SK-N-MC (cell line): ENCODE measurements at regions not wholly inside any gene's neighbourhood (a gene's known extent, or its start where the extent isn't known, plus 50 kb on each side); places are given as distances from the start of the nearest gene placed in this dataset.
"Not testable (repeated sequence)": the region's sequence is repeated elsewhere in the genome, so short reads cannot be mapped to it uniquely, and the experiment has no call there.

Experiments
- DNase-seq: peaks from one replicate; pipeline ENCODE4 v3.0.0-alpha.2; 2011; ENCODE audit warnings: low read depth, low spot score
- H3K27ac ChIP-seq: fragments of 200-600 bp; sonication (generic); 2 replicates; pipeline ENCODE4 v1.5.1; 2016; ENCODE audit warnings: mixed run types
- H3K36me3 ChIP-seq: fragments of 200-600 bp; sonication (generic); 2 replicates; pipeline ENCODE4 v1.6.1; 2017; ENCODE audit warnings: antibody characterized with exemption, low read length, mixed read lengths; ENCODE audit not compliant: insufficient read depth
- H3K4me3 ChIP-seq: fragments of 200-600 bp; sonication (generic); 2 replicates; pipeline ENCODE4 v1.5.1; 2016
- H3K9ac ChIP-seq: fragments of 200-600 bp; sonication (generic); 2 replicates; pipeline ENCODE4 v1.8.0; 2017; ENCODE audit warnings: mixed run types, mixed read lengths; ENCODE audit not compliant: insufficient read length
- H3K9me3 ChIP-seq: fragments of 200-600 bp; sonication (generic); 2 replicates; pipeline ENCODE4 v1.6.1; 2017; ENCODE audit warnings: low read depth, mild to moderate bottlenecking, antibody characterized with exemption, low read length, moderate library complexity, mixed read lengths
- EZH2 ChIP-seq: fragments of 200-600 bp; sonication (generic); IDR thresholded peaks from one replicate; pipeline ENCODE4 v1.6.1; 2017; ENCODE audit warnings: antibody characterized with exemption
- FOXP2 ChIP-seq: optimal IDR thresholded peaks from 2 replicates; pipeline ENCODE3; 2011; ENCODE audit warnings: mild to moderate bottlenecking, moderate library complexity; ENCODE audit not compliant: insufficient read depth; ENCODE audit errors: extremely low read length, control extremely low read depth
- POLR2AphosphoS5 ChIP-seq: IDR thresholded peaks from 2 replicates; pipeline ENCODE4 v1.6.1; 2012; ENCODE audit warnings: mild to moderate bottlenecking, low read depth, low read length, borderline replicate concordance

- no peaks in the 10 kb centered on the region for H3K36me3 ChIP-seq
- H3K4me3 ChIP-seq = no peak overlapping the region
- no peak overlapping the region for H3K27ac ChIP-seq
- no peak for TF ChIP-seq EZH2
- TF ChIP-seq FOXP2 = no peak
- no peak for TF ChIP-seq POLR2AphosphoS5
- no peak for DNase-seq
- no peak overlapping the region for H3K9ac ChIP-seq
- no peaks in the 10 kb centered on the region for H3K9me3 ChIP-seq
Measured at GRCh38 chr9:22170556-22170955, 161.5 kb upstream of the CDKN2B start.

GRCh38 chr9:22170990-22171670, 162.0 kb upstream of the CDKN2B start:
- TF ChIP-seq EZH2 (no peak), POLR2AphosphoS5 (no peak), FOXP2 (no peak)
- no peaks in the 10 kb centered on the region for H3K36me3 ChIP-seq
- no peak overlapping the region for H3K27ac ChIP-seq
- H3K9me3 ChIP-seq = no peaks in the 10 kb centered on the region
- H3K4me3 ChIP-seq = no peak overlapping the region
- no peak overlapping the region for H3K9ac ChIP-seq
- DNase-seq = no peak

- no peak overlapping the region for H3K4me3 ChIP-seq
- no peak overlapping the region for H3K9ac ChIP-seq
- H3K36me3 ChIP-seq = no peaks in the 10 kb centered on the region
- no peak for DNase-seq
- H3K9me3 ChIP-seq = no peaks in the 10 kb centered on the region
- no peak for TF ChIP-seq FOXP2
- no peak for TF ChIP-seq POLR2AphosphoS5
- H3K27ac ChIP-seq = no peak overlapping the region
Measured at GRCh38 chr9:22171691-22172090, 162.6 kb upstream of the CDKN2B start.

GRCh38 chr9:22173908-22174307, 164.8 kb upstream of the CDKN2B start:
- DNase-seq = no peak
- no peaks in the 10 kb centered on the region for H3K36me3 ChIP-seq
- H3K4me3 ChIP-seq = no peak overlapping the region
- no peaks in the 10 kb centered on the region for H3K9me3 ChIP-seq
- TF ChIP-seq FOXP2 (no peak), EZH2 (no peak), POLR2AphosphoS5 (no peak)
- no peak overlapping the region for H3K27ac ChIP-seq
- no peak overlapping the region for H3K9ac ChIP-seq

- no peak overlapping the region for H3K4me3 ChIP-seq
- TF ChIP-seq POLR2AphosphoS5 = no peak
- TF ChIP-seq FOXP2 = no peak
- no peak for TF ChIP-seq EZH2
Measured at GRCh38 chr9:22175972-22176545, 167.0 kb upstream of the CDKN2B start.

GRCh38 chr9:22181021-22181420, 171.9 kb upstream of the CDKN2B start:
- not testable (repeated sequence) for DNase-seq, H3K9me3 ChIP-seq, H3K9ac ChIP-seq

More at GRCh38 chr9:22175972-22176545, 167.0 kb upstream of the CDKN2B start:
- Histone ChIP-seq H3K9me3 (no peaks in the 10 kb centered on the region), H3K9ac (no peak overlapping the region), H3K27ac (no peak overlapping the region), H3K36me3 (no peaks in the 10 kb centered on the region)
- DNase-seq = no peak

GRCh38 chr9:22189471-22189870, 180.4 kb upstream of the CDKN2B start:
- Histone ChIP-seq H3K27ac (no peak overlapping the region), H3K9ac (no peak overlapping the region), H3K4me3 (no peak overlapping the region), H3K36me3 (no peaks in the 10 kb centered on the region), H3K9me3 (no peaks in the 10 kb centered on the region)
- TF ChIP-seq POLR2AphosphoS5 (no peak), FOXP2 (no peak), EZH2 (no peak)
- DNase-seq = no peak

More at GRCh38 chr9:22181021-22181420, 171.9 kb upstream of the CDKN2B start:
- H3K4me3 ChIP-seq, H3K36me3 ChIP-seq, H3K27ac ChIP-seq: not testable (repeated sequence)

GRCh38 chr9:22197000-22197399, 187.9 kb upstream of the CDKN2B start:
- not testable (repeated sequence) for H3K9ac ChIP-seq, H3K9me3 ChIP-seq, H3K36me3 ChIP-seq, DNase-seq, H3K4me3 ChIP-seq, H3K27ac ChIP-seq

GRCh38 chr9:22198681-22199080, 189.6 kb upstream of the CDKN2B start:
- no peak for DNase-seq
- Histone ChIP-seq H3K27ac (no peak overlapping the region), H3K4me3 (no peak overlapping the region), H3K9ac (no peak overlapping the region), H3K36me3 (no peaks in the 10 kb centered on the region), H3K9me3 (no peaks in the 10 kb centered on the region)
- no peak for TF ChIP-seq FOXP2
- TF ChIP-seq EZH2 = no peak
- TF ChIP-seq POLR2AphosphoS5 = no peak
